AG09309 (cell line): ENCODE measurements at regions not wholly inside any gene's neighbourhood (a gene's known extent, or its start where the extent isn't known, plus 50 kb on each side); places are given as distances from the start of the nearest gene placed in this dataset.
A peak's percentile ranks its signal among the peaks of the same experiment; 100 is the strongest.
"Not testable (repeated sequence)": the region's sequence is repeated elsewhere in the genome, so short reads cannot be mapped to it uniquely, and the experiment has no call there.

ENCODE experiments used
- DNase-seq: peaks from one replicate; pipeline ENCODE4 v3.0.0-alpha.2; 2010; ENCODE audit warnings: low read depth
- H3K4me3 ChIP-seq: 2 replicates; pipeline ENCODE4 v1.5.1; 2011; ENCODE audit warnings: mild to moderate bottlenecking, low read depth, low read length, moderate library complexity; ENCODE audit not compliant: control insufficient read depth
- CTCF ChIP-seq: IDR thresholded peaks from 2 replicates; pipeline ENCODE4 v1.5.1; 2011; ENCODE audit warnings: mild to moderate bottlenecking, low read depth, low read length, inconsistent platforms; ENCODE audit not compliant: insufficient read depth, control insufficient read depth; ENCODE audit errors: missing control alignments

- DNase-seq: peak; percentile 47
- H3K4me3 ChIP-seq: no peak overlapping the region
- no peak for TF ChIP-seq CTCF
Observed at GRCh38 chr2:125405816-125406215, 1250.1 kb upstream of the GYPC start.

GRCh38 chr2:125408874-125409538 is 1247.0 kb upstream of the GYPC start:
- H3K4me3 ChIP-seq: no peak overlapping the region
- no peak for DNase-seq
- TF ChIP-seq CTCF: no peak

GRCh38 chr2:125418483-125418882 is 1237.5 kb upstream of the GYPC start:
- no peak overlapping the region for H3K4me3 ChIP-seq
- TF ChIP-seq CTCF: no peak
- DNase-seq: no peak

- DNase-seq, H3K4me3 ChIP-seq: not testable (repeated sequence)
Observed at GRCh38 chr2:125422198-125422770, 1233.7 kb upstream of the GYPC start.

GRCh38 chr2:125424266-125424785 is 1231.6 kb upstream of the GYPC start:
- no peak for TF ChIP-seq CTCF
- no peak overlapping the region for H3K4me3 ChIP-seq
- DNase-seq: no peak

- no peak for DNase-seq
- no peak for TF ChIP-seq CTCF
- H3K4me3 ChIP-seq: no peak overlapping the region
Observed at GRCh38 chr2:125427721-125428315, 1228.1 kb upstream of the GYPC start.

GRCh38 chr2:125444106-125444505 is 1211.9 kb upstream of the GYPC start:
- TF ChIP-seq CTCF: no peak
- H3K4me3 ChIP-seq: no peak overlapping the region
- no peak for DNase-seq
